Right ventricle myocardium superior (tissue), 1 donor: ENCODE measurements at regions not wholly inside any gene's neighbourhood (a gene's known extent, or its start where the extent isn't known, plus 50 kb on each side); places are given as distances from the start of the nearest gene placed in this dataset.
"Not testable (repeated sequence)": the region's sequence is repeated elsewhere in the genome, so short reads cannot be mapped to it uniquely, and the experiment has no call there.

Experiments
- ATAC-seq: fragments of 200-7000 bp; cut with Tn5 transposase; one replicate; pipeline ENCODE4 v1.9.1; 2020; ENCODE audit warnings: mild to moderate bottlenecking; ENCODE audit not compliant: poor library complexity
- DNase-seq: peaks from one replicate; pipeline ENCODE4 v3.0.0-alpha.2; 2020
- intact Hi-C: fragments of 100-400 bp; cut with DNase I; formaldehyde crosslinking; loops from one replicate; pipeline ENCODE4 v1.11.2; 2022
- donor health status: DM: no; HTN: yes; CAD: no; lungs with severe emphysema.

GRCh38 chr5:36536616-36537005 lies 69.8 kb upstream of the SLC1A3 start:
- no peak for ATAC-seq

GRCh38 chr5:36537724-36538123 lies 68.7 kb upstream of the SLC1A3 start:
- DNase-seq (no peak), ATAC-seq (peak; percentile 73)
- intact Hi-C loops: no loop called here

More at GRCh38 chr5:36536616-36537005, 69.8 kb upstream of the SLC1A3 start:
- intact Hi-C loops: no loop called here
- no peak for DNase-seq

- peak; percentile 50 for DNase-seq
- ATAC-seq: peak; percentile 85
- intact Hi-C loops: no loop called here
These were observed 53.6 kb upstream of the SLC1A3 start for GRCh38 chr5:36552651-36553393.

GRCh38 chr5:36555035-36555434 lies 51.4 kb upstream of the SLC1A3 start:
- ATAC-seq, intact Hi-C loops, DNase-seq: not testable (repeated sequence)
